CD4-positive, alpha-beta memory T cell (primary cell): ENCODE measurements at regions not wholly inside any gene's neighbourhood (a gene's known extent, or its start where the extent isn't known, plus 50 kb on each side); places are given as distances from the start of the nearest gene placed in this dataset.

Source experiments
- CTCF ChIA-PET: fragments of 350-600 bp; sonication (Branson Sonifier 250); formaldehyde crosslinking; loops from one replicate; lab custom pipeline; 2021; ENCODE audit warnings: inconsistent platforms; ENCODE audit not compliant: partially characterized antibody; lab: Charles Lee
- POLR2A ChIA-PET: fragments of 350-600 bp; sonication (Branson Sonifier 250); formaldehyde crosslinking; loops from one replicate; lab custom pipeline; 2021; ENCODE audit not compliant: partially characterized antibody; lab: Charles Lee
- DNase-seq, 5 donors: peaks; one replicate each; pipeline versions ENCODE4 v3.0.0 to v3.0.0-alpha.2; 2020 to 2022; ENCODE audit warnings: mixed read lengths in 1 of 5
- H3K27ac ChIP-seq: one replicate; pipeline ENCODE4 v1.7.0; 2013; ENCODE audit warnings: low read depth, low read length
- H3K27me3 ChIP-seq: 2 replicates; pipeline ENCODE4 v1.7.0; 2013; ENCODE audit warnings: mild to moderate bottlenecking, low read length, moderate library complexity; ENCODE audit not compliant: insufficient read depth
- H3K36me3 ChIP-seq: 2 replicates; pipeline ENCODE4 v1.7.0; 2013; ENCODE audit warnings: mild to moderate bottlenecking, low read length, moderate library complexity; ENCODE audit not compliant: insufficient read depth
- H3K4me1 ChIP-seq: 2 replicates; pipeline ENCODE4 v1.7.0; 2013; ENCODE audit warnings: mild to moderate bottlenecking, low read length, moderate library complexity; ENCODE audit not compliant: insufficient read depth
- H3K4me3 ChIP-seq, 2 donors: one replicate each; pipeline ENCODE4 v1.7.0; 2013; ENCODE audit warnings: low read length in 2 of 2, mild to moderate bottlenecking in 1 of 2
- H3K9me3 ChIP-seq, 2 donors: one replicate each; pipeline ENCODE4 v1.7.0; 2013; ENCODE audit warnings: low read length in 2 of 2, control low read depth in 1 of 2; ENCODE audit not compliant: control insufficient read depth in 1 of 2
- H3K27ac Mint-ChIP-seq, 7 donors: one replicate each; pipeline ENCODE4 v1.8.0; 2020 to 2021; ENCODE audit warnings: mixed read lengths in 7 of 7, mild to moderate bottlenecking in 6 of 7, inconsistent platforms in 3 of 7, moderate library complexity in 3 of 7
- H3K27me3 Mint-ChIP-seq, 2 donors: one replicate each; pipeline ENCODE4 v1.8.0; 2020 to 2021; ENCODE audit warnings: mixed read lengths in 2 of 2
- H3K36me3 Mint-ChIP-seq, 2 donors: one replicate each; pipeline ENCODE4 v1.8.0; 2020 to 2021; ENCODE audit warnings: mixed read lengths in 2 of 2, inconsistent platforms in 1 of 2, mild to moderate bottlenecking in 1 of 2
- H3K4me1 Mint-ChIP-seq, 4 donors: one replicate each; pipeline ENCODE4 v1.8.0; 2020 to 2021; ENCODE audit warnings: mixed read lengths in 4 of 4, mild to moderate bottlenecking in 1 of 4
- H3K4me3 Mint-ChIP-seq, 8 donors: one replicate each; pipeline ENCODE4 v1.8.0; 2020 to 2021; ENCODE audit warnings: mixed read lengths in 8 of 8, mild to moderate bottlenecking in 7 of 8, moderate library complexity in 6 of 8, inconsistent platforms in 3 of 8
- H3K9me3 Mint-ChIP-seq, 8 donors: one replicate each; pipeline ENCODE4 v1.8.0; 2020 to 2021; ENCODE audit warnings: mixed read lengths in 8 of 8, mild to moderate bottlenecking in 5 of 8, inconsistent platforms in 3 of 8, moderate library complexity in 1 of 8
- intact Hi-C: fragments of 100-400 bp; cut with micrococcal nuclease; formaldehyde crosslinking; loops from one replicate; pipeline ENCODE4 v1.15.1; 2023

GRCh38 chr5:171589461-171589860 is 170.0 kb downstream of the FGF18 start:
- Histone ChIP-seq H3K27me3 (no peaks in the 10 kb centered on the region), H3K4me1 (no peaks in the 10 kb centered on the region), H3K9me3 (no peaks in the 10 kb centered on the region), H3K27ac (no peak overlapping the region), H3K4me3 (no peak overlapping the region), H3K36me3 (no peaks in the 10 kb centered on the region)
- no peak overlapping the region for H3K4me3 Mint-ChIP-seq
- H3K27ac Mint-ChIP-seq: no peak overlapping the region
- CTCF ChIA-PET: no interaction called here
- DNase-seq: no peak
- H3K27me3 Mint-ChIP-seq: peaks cover 2 to 9% of the 10 kb centered on the region in 2 donors
- intact Hi-C loops: no loop called here
- peaks cover 0 to 3% (median 0%) of the 10 kb centered on the region in 8 donors for H3K9me3 Mint-ChIP-seq
- H3K4me1 Mint-ChIP-seq: no peaks in the 10 kb centered on the region
- no peaks in the 10 kb centered on the region for H3K36me3 Mint-ChIP-seq
- POLR2A ChIA-PET: no interaction called here

GRCh38 chr5:171592076-171592475 is 172.6 kb downstream of the FGF18 start:
- no peak overlapping the region for H3K27ac Mint-ChIP-seq
- Histone ChIP-seq H3K27ac (no peak overlapping the region), H3K4me1 (no peaks in the 10 kb centered on the region), H3K36me3 (no peaks in the 10 kb centered on the region), H3K9me3 (no peaks in the 10 kb centered on the region), H3K27me3 (no peaks in the 10 kb centered on the region), H3K4me3 (no peak overlapping the region)
- ChIA-PET CTCF (no interaction called here), POLR2A (no interaction called here)
- no peaks in the 10 kb centered on the region for H3K4me1 Mint-ChIP-seq
- DNase-seq: no peak
- H3K36me3 Mint-ChIP-seq: no peaks in the 10 kb centered on the region
- H3K27me3 Mint-ChIP-seq: peaks cover 3 to 8% of the 10 kb centered on the region in 2 donors
- no peak overlapping the region for H3K4me3 Mint-ChIP-seq
- intact Hi-C loops: no loop called here
- H3K9me3 Mint-ChIP-seq: peaks cover 0 to 2% (median 0%) of the 10 kb centered on the region in 8 donors

GRCh38 chr5:171592736-171593135 is 173.3 kb downstream of the FGF18 start:
- ChIA-PET POLR2A (no interaction called here), CTCF (no interaction called here)
- no peaks in the 10 kb centered on the region for H3K9me3 ChIP-seq

GRCh38 chr5:171593401-171593800 is 174.0 kb downstream of the FGF18 start:
- H3K4me1 ChIP-seq: no peaks in the 10 kb centered on the region
- no peak for DNase-seq
- no peaks in the 10 kb centered on the region for H3K27me3 ChIP-seq
- H3K36me3 Mint-ChIP-seq: no peaks in the 10 kb centered on the region
- H3K4me3 ChIP-seq: no peak overlapping the region
- peaks cover 0 to 1% (median 0%) of the 10 kb centered on the region in 4 donors for H3K4me1 Mint-ChIP-seq
- ChIA-PET POLR2A (no interaction called here), CTCF (no interaction called here)
- peak overlapping the region in 1 of 7 donors; percentile 71 for H3K27ac Mint-ChIP-seq
- no peak overlapping the region for H3K27ac ChIP-seq
- intact Hi-C loops: no loop called here
- no peaks in the 10 kb centered on the region for H3K9me3 ChIP-seq
- no peak overlapping the region for H3K4me3 Mint-ChIP-seq
- peaks cover 4 to 13% of the 10 kb centered on the region in 2 donors for H3K27me3 Mint-ChIP-seq
- peaks cover 0 to 4% (median 0%) of the 10 kb centered on the region in 8 donors for H3K9me3 Mint-ChIP-seq
- H3K36me3 ChIP-seq: no peaks in the 10 kb centered on the region

More at GRCh38 chr5:171592736-171593135, 173.3 kb downstream of the FGF18 start:
- Mint-ChIP-seq H3K27me3 (peaks cover 4 to 11% of the 10 kb centered on the region in 2 donors), H3K4me3 (no peak overlapping the region), H3K4me1 (no peaks in the 10 kb centered on the region), H3K36me3 (no peaks in the 10 kb centered on the region), H3K27ac (no peak overlapping the region), H3K9me3 (peaks cover 0 to 4% (median 0%) of the 10 kb centered on the region in 8 donors)
- no peak overlapping the region for H3K4me3 ChIP-seq
- H3K36me3 ChIP-seq: no peaks in the 10 kb centered on the region
- no peaks in the 10 kb centered on the region for H3K4me1 ChIP-seq
- intact Hi-C loops: no loop called here
- no peaks in the 10 kb centered on the region for H3K27me3 ChIP-seq
- DNase-seq: no peak
- H3K27ac ChIP-seq: no peak overlapping the region

GRCh38 chr5:171593976-171594375 is 174.5 kb downstream of the FGF18 start:
- DNase-seq: no peak
- no peaks in the 10 kb centered on the region for H3K36me3 ChIP-seq
- ChIA-PET CTCF (no interaction called here), POLR2A (no interaction called here)
- H3K9me3 Mint-ChIP-seq: peaks cover 0 to 4% (median 0%) of the 10 kb centered on the region in 8 donors
- H3K27me3 ChIP-seq: no peaks in the 10 kb centered on the region
- no peaks in the 10 kb centered on the region for H3K36me3 Mint-ChIP-seq
- no peaks in the 10 kb centered on the region for H3K9me3 ChIP-seq
- H3K27ac Mint-ChIP-seq: no peak overlapping the region
- H3K4me1 ChIP-seq: no peaks in the 10 kb centered on the region
- H3K27me3 Mint-ChIP-seq: peaks cover 4 to 14% of the 10 kb centered on the region in 2 donors
- peaks cover 0 to 2% (median 0%) of the 10 kb centered on the region in 4 donors for H3K4me1 Mint-ChIP-seq
- H3K4me3 Mint-ChIP-seq: no peak overlapping the region
- no peak overlapping the region for H3K4me3 ChIP-seq
- intact Hi-C loops: no loop called here
- no peak overlapping the region for H3K27ac ChIP-seq

GRCh38 chr5:171595401-171595800 is 176.0 kb downstream of the FGF18 start:
- Mint-ChIP-seq H3K36me3 (no peaks in the 10 kb centered on the region), H3K4me1 (peaks cover 0 to 2% (median under 1%) of the 10 kb centered on the region in 4 donors), H3K27ac (no peak overlapping the region), H3K9me3 (peaks cover 0 to 4% (median 0%) of the 10 kb centered on the region in 8 donors), H3K27me3 (peaks cover 4 to 13% of the 10 kb centered on the region in 2 donors), H3K4me3 (no peak overlapping the region)
- Histone ChIP-seq H3K4me3 (no peak overlapping the region), H3K4me1 (no peaks in the 10 kb centered on the region), H3K27me3 (no peaks in the 10 kb centered on the region), H3K9me3 (no peaks in the 10 kb centered on the region), H3K27ac (no peak overlapping the region), H3K36me3 (no peaks in the 10 kb centered on the region)
- intact Hi-C loops: no loop called here
- no peak for DNase-seq
- ChIA-PET CTCF (no interaction called here), POLR2A (interaction anchor here (0.6 kb wide), 1 partner anchor 944 kb away, joined by 3 read pairs; no protein-coding TSS in a partner anchor)

- Mint-ChIP-seq H3K27me3 (peaks cover 4 to 16% of the 10 kb centered on the region in 2 donors), H3K27ac (no peak overlapping the region), H3K4me1 (peaks cover 0 to 5% (median 3%) of the 10 kb centered on the region in 4 donors), H3K4me3 (no peak overlapping the region), H3K9me3 (peaks cover 0 to 4% (median 0%) of the 10 kb centered on the region in 8 donors), H3K36me3 (no peaks in the 10 kb centered on the region)
- Histone ChIP-seq H3K4me3 (no peak overlapping the region), H3K4me1 (no peaks in the 10 kb centered on the region), H3K36me3 (no peaks in the 10 kb centered on the region), H3K9me3 (no peaks in the 10 kb centered on the region), H3K27ac (no peak overlapping the region), H3K27me3 (no peaks in the 10 kb centered on the region)
- DNase-seq: no peak
- intact Hi-C loops: no loop called here
- ChIA-PET POLR2A (interaction anchor here (0.6 kb wide), 1 partner anchor 944 kb away, joined by 3 read pairs; no protein-coding TSS in a partner anchor), CTCF (no interaction called here)
Measured at GRCh38 chr5:171595801-171596231, 176.4 kb downstream of the FGF18 start.
